Endothelial cell of hepatic sinusoid (primary cell): ENCODE measurements at regions not wholly inside any gene's neighbourhood (a gene's known extent, or its start where the extent isn't known, plus 50 kb on each side); places are given as distances from the start of the nearest gene placed in this dataset.

Source experiments
- in situ Hi-C: cut with HindIII; loops from 2 replicates; pipeline ENCODE4 v1.10.0; 2017; ENCODE audit warnings: low sequenced_read_pairs

- in situ Hi-C loops, result loop anchor here (5.0 kb wide), 1 partner anchor 53 kb away; no protein-coding TSS in a partner anchor
Measured at GRCh38 chr14:104333646-104334423, 195.4 kb downstream of the KIF26A start.

- in situ Hi-C loops, result loop anchor here (5.0 kb wide), 1 partner anchor 53 kb away; no protein-coding TSS in a partner anchor
Measured at GRCh38 chr14:104334424-104335161, 196.2 kb downstream of the KIF26A start.

- in situ Hi-C loops, result no loop called here
Measured at GRCh38 chr14:104335176-104335575, 196.8 kb downstream of the KIF26A start.

DNA sequence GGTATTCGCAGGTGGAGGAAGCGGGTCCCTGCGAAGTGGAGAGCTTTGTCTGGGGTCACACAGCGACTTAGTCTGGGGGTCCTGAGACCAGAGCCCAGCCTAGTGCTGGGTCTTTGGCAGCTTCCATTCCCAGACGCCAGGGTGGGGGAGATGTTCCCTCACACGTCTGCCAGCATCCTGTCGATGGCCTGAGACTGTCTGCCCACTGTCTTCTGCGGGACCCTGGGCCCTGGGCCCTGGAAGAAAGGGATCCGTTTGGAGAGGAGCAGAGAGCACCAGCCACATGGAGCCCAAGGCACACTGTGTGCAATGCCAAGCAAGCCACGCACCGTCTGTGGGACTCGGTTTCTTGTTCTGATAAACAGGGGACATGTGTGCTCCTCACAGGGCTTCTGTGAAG is 197.2 kb downstream of the KIF26A start:
- in situ Hi-C loops, result no loop called here

DNA sequence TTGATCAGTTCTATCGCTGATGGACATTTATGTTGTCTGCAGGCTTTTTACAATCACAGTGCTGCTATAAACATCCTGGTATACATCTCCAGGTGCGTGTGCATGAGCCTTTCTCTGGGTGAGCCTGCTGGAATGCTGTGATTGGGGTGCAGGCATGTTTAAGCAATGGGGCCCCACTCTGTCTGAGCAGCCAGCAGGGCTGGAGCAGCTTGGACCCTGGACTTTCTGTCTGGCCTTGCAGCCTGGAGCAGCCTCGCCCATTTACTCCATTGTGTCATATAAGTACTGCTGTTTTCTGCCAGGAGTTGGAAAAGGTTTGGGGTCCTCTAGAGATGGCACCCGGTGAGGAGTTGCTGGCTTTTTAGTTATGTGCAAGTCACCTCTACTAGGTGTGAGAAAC is 199.0 kb downstream of the KIF26A start:
- in situ Hi-C loops, result no loop called here

- in situ Hi-C loops, result no loop called here
Measured at GRCh38 chr14:104339361-104339760, 201.0 kb downstream of the KIF26A start.

- in situ Hi-C loops, result no loop called here
Measured at GRCh38 chr14:104339829-104340228, 201.4 kb downstream of the KIF26A start.

- in situ Hi-C loops, result no loop called here
Measured at GRCh38 chr14:104341532-104342434, 203.4 kb downstream of the KIF26A start.

DNA sequence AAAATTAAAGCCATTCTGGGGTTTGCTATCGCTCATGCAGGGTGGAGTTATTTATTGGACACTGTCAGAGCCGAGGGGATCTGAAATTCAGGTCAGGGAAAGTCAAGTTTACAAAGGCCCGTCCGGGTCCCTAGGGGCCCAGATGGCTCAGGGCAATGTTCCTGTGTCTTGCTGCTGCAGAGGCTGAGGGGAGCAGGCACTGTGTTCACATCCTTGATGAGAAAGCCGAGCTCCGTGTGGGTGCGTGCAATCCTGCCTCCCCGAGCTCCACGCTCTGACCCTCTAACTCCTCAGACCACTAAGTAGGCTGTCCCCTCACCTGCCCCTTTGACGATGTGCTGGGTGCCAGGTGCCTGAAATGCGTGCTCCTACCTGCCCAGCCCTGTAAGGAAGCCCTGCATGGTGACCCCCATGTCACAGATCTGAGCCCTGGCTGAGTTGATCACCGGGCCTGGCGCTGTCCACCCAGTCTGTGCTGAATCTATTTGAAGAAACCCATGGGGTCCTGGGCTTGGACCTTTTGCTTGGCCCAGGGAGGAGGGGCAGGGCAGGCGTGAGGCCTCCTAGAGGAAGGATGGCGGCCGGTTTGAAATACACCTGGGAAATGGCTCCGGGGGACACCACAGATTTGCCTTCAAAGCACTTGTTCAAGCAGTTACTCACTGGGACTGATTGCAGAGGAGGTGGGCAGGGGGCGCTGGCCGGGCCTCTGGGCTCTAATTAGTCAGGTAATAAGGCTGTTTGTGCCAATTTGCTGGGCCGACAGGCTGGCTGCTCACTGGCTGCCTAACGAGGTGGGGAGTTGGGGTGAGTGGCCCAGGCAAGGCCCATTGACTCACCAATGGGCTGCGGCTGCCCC is 204.3 kb downstream of the KIF26A start:
- in situ Hi-C loops, result no loop called here

DNA sequence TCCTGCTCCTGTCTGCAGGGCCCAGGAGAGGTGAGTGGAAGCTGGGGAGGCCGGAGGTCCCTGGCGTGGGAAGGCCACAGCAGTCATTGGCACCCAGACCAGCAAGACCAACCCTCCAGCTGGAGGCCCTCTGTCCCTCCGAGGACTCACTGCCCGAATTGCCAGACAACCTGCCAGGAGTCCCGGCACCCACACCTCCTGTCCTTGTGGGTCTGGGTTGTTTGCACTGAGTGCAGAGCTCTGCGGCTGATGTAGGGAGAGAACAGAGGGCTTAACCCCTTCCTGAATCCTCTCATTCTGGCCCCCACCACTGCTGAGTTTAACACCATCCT is 204.9 kb downstream of the KIF26A start:
- in situ Hi-C loops, result no loop called here

DNA sequence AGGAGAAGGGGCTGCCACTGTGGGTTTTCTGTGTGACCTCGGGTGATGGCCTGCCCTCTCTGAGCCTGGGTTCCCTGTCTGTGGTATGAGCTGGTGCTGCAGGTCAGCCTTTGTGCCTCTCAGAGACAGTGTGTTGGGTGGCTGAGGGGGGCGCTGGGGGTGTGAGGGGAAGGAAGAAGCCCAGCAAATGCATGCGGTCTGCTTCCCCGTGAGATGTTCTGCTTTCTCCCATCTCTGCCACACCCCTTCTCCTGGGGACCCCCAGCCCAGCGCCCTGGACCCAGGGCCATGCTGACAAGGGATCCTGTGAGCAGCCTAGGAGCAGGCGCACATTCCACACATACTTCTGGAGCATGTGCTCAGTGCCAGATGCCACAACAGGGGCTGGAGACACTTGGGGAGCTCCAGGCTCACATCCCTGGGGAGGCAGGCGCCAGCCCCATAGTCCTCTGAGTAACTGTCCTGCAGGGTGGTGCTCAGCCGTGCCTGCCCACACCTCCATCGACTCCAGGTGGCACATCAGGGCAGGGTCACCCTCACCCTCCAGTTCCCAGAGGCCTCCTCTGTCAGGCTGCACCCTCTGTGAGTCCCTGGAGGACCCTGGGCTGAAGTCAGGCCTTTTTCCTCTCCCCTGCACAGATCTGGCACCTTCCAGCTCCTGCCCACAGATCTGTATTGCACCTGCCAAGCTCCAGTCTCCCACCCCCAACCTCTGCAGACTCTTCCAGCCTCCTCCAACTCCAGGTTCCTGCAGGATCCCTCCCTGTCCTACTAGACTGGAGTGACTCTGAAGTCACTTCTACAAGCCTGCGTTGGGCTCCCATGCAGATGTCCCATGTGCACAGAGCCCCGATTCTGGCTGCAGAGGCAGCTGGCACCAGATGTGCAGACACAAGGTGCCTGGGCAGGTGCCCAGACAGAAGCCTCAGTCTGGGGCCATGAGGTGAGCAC is 205.6 kb downstream of the KIF26A start:
- in situ Hi-C loops, result no loop called here

DNA sequence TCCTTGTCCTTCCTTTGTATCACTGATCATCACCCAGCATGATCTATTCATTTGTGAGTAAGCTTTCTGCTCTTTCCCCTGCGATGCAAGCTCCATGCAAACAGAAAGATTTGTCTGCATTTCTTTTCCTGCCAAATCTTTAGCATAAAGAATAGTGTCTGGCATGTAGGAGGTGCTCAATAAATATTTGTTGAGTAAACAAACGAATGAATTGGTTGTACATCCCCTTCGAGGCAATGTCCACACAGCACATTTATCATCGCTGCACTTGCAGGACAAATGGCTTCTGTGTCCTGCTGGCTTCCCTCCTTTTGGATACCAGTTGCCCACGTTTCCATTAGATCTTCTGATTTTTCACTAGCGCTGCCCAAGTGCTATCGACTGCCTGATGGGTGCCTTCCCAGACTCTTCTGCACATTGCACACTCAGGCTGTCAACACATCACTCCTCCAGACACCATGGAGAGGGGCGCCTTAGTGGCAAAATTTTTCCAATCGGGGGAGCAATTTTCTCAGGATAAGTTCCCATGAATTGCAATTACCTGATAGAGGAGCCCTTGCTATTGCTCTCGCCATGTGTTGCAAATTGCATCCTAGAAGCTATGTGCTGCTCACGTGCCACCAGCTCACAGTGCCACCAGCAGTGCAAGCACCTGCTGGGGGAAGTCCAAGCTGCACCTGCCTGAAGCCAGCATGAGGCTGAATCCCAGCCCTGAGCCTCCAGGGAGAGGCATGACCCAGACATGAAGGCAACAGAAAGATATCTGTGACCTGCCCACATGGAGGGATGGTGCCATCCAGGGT is 206.6 kb downstream of the KIF26A start:
- in situ Hi-C loops, result no loop called here

GRCh38 chr14:104345621-104346462 is 207.5 kb downstream of the KIF26A start:
- in situ Hi-C loops, result no loop called here

- in situ Hi-C loops, result no loop called here
Measured at GRCh38 chr14:104346608-104347007, 208.2 kb downstream of the KIF26A start.

DNA sequence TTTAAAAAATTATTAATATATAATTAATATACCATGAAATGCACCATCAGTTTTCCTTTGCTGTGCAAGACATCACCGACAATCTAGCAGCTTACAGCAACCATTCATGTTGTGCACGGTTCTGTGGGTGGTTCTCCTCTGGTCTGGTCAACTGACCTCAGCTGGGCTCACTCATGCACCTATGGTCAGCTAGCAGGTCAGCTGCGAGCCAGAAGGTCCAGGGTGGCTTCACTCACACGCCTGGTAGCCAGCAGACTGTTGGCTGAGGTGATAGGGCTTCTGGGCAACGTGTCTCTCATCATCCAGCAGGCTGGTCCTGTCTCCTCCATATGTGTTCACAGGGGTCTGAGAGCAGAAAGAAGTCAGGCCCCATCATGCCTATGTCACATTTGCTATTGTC is 210.4 kb downstream of the KIF26A start:
- in situ Hi-C loops, result no loop called here

DNA sequence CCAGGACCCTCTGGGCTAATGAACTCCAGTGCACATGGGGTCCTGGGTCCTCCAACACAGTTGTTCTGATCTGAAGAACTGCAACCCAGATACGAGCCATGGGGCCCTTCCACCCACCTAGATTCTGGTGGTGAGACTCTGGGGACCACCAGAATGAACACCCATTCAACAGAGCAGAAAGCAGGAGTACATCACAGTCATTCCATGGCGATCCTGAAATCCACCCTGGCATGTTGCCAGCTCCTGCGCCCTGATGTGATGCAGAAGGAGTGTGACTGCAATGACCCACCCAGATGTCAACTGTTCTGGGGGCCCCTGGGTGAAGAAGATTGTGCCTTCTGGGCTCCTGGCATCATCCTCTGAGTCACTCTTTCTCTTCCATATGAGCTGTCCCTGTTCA is 211.6 kb downstream of the KIF26A start:
- in situ Hi-C loops, result no loop called here

GRCh38 chr14:104350463-104351185 is 212.2 kb downstream of the KIF26A start:
- in situ Hi-C loops, result no loop called here
